ENCODE measurements at regions not wholly inside any gene's neighbourhood (a gene's known extent, or its start where the extent isn't known, plus 50 kb on each side); places are given as distances from the start of the nearest gene placed in this dataset.

GRCh38 chr6:122339661-122340060, 59.8 kb upstream of the HSF2 start:
- no peak for TF ChIP-seq CTCF (IDR thresholded peaks at IDR 0.05; ENCODE audit: low read depth, low read length)
- no peak overlapping the region for H3K4me3 ChIP-seq (ENCODE audit: low read depth, low read length)

DNA sequence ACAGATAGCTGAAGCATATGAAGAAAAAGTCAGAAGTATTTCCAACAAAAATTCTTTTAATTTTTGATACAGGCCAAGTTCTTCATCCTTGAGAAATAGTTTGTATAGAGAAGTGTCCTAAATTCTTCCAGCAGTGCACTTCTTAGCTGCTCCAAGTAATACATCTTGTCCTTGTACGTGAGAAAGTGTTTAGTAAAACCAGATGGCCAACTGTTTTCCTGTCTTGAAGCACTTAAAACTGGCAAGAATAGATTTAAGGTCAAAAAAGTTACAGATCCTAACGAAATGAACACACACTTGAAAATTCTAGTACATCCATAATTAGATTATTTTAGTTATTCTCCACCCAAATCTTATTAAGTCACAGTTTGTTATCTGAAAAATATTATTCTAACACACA, 52.2 kb upstream of the HSF2 start:
- no peak overlapping the region for H3K4me3 ChIP-seq (ENCODE audit: low read depth, low read length)
- TF ChIP-seq CTCF (IDR thresholded peaks at IDR 0.05; ENCODE audit: low read depth, low read length), result no peak

- H3K4me3 ChIP-seq (ENCODE audit: low read depth, low read length), result no peak overlapping the region
- TF ChIP-seq CTCF (IDR thresholded peaks at IDR 0.05; ENCODE audit: low read depth, low read length), result no peak
These were observed 51.7 kb upstream of the HSF2 start for GRCh38 chr6:122347751-122348150.

Measured in WI38 (cell line).